ENCODE measurements at regions not wholly inside any gene's neighbourhood (a gene's known extent, or its start where the extent isn't known, plus 50 kb on each side); places are given as distances from the start of the nearest gene placed in this dataset.
"Not testable (repeated sequence)": the region's sequence is repeated elsewhere in the genome, so short reads cannot be mapped to it uniquely, and the experiment has no call there.

DNA sequence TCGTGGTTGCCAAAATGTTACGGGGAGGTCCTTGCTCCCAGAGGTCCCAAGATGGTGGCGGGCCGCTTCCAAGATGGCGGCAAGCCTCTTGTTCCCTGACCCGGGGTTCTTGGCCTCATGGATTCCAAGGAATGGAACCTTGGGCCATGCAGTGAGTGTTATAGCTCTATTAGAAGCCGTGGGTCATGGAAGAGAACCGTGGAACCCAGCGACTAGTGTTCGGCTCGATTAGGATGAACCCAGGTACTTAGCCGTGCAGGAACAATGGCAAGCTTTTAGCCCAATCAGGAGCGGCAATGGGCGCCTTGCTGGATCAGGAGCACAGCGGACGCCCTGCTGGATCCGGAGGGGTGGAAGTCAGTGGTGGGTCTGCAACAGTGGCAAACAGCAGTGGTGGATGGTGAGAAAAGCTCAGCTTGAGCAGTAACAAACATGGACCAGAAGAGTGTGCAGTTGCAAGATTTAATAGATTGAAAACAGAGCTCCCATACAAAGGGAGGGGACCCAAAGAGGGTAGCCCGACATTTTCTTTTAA is 89.2 kb upstream of the SMAD3 start:
- not testable (repeated sequence) for TF ChIP-seq POLR2A (IDR thresholded peaks at IDR 0.05; ENCODE audit: low read length); GATA1 (IDR thresholded peaks at IDR 0.05; ENCODE audit: low read depth, low read length)
